ENCODE measurements at regions not wholly inside any gene's neighbourhood (a gene's known extent, or its start where the extent isn't known, plus 50 kb on each side); places are given as distances from the start of the nearest gene placed in this dataset.

DNA sequence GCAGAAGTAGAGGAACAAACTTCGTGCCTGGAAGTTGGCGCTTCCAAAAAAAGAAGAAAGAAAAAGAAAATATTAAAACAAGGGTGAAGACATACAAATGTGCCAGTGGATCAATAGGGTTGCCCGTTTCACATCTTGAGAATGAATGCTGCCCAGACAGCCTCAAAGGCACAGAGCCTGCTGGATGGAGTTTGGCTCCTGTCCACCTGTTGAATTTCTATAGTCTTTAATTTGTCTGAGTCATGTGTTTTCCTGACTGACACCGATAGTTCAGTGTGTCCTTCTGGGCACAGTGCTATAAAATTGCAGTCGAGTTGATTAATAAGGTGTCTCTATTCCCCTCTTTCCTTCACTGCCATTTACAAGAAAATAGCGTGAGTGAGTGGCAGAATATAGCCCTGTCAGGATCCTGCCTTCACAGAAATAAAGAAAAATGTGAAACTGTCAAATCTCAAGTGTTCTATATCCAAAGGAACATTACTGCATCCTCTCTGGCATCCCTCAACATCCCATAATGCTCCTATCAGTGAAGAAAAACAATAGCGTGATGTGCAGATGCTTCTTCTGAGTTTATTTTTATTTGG is 471.3 kb upstream of the AUTS2 start:
- H3K36me3 ChIP-seq (ENCODE audit: insufficient read depth, low read length), result no peaks in the 10 kb centered on the region
- H3K4me2 ChIP-seq (ENCODE audit: insufficient read depth, low read length), result no peak overlapping the region
- H4K20me1 ChIP-seq (ENCODE audit: insufficient read depth, low read length), result no peaks in the 10 kb centered on the region
- no peaks in the 10 kb centered on the region for H3K27me3 ChIP-seq (ENCODE audit: insufficient read depth, low read length)
- H3K79me2 ChIP-seq (ENCODE audit: insufficient read depth, low read length), result no peaks in the 10 kb centered on the region
- H3K4me1 ChIP-seq (ENCODE audit: insufficient read depth, low read length), result no peaks in the 10 kb centered on the region
- no peak overlapping the region for H3K27ac ChIP-seq (ENCODE audit: low read depth, low read length)
- no peak overlapping the region for H2AFZ ChIP-seq (ENCODE audit: low read length)
- TF ChIP-seq, protein P1, sequence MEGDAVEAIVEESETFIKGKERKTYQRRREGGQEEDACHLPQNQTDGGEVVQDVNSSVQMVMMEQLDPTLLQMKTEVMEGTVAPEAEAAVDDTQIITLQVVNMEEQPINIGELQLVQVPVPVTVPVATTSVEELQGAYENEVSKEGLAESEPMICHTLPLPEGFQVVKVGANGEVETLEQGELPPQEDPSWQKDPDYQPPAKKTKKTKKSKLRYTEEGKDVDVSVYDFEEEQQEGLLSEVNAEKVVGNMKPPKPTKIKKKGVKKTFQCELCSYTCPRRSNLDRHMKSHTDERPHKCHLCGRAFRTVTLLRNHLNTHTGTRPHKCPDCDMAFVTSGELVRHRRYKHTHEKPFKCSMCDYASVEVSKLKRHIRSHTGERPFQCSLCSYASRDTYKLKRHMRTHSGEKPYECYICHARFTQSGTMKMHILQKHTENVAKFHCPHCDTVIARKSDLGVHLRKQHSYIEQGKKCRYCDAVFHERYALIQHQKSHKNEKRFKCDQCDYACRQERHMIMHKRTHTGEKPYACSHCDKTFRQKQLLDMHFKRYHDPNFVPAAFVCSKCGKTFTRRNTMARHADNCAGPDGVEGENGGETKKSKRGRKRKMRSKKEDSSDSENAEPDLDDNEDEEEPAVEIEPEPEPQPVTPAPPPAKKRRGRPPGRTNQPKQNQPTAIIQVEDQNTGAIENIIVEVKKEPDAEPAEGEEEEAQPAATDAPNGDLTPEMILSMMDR (IDR thresholded peaks at IDR 0.05; ENCODE audit: extremely low read depth, low read depth, low read length), result no peak
- no peaks in the 10 kb centered on the region for H3K9me3 ChIP-seq (ENCODE audit: low read depth, low read length)
- DNase-seq (ENCODE audit: insufficient read length, low spot score, missing footprints), result no peak
- H3K4me3 ChIP-seq (ENCODE audit: insufficient read depth, low read length), result no peak overlapping the region

DNA sequence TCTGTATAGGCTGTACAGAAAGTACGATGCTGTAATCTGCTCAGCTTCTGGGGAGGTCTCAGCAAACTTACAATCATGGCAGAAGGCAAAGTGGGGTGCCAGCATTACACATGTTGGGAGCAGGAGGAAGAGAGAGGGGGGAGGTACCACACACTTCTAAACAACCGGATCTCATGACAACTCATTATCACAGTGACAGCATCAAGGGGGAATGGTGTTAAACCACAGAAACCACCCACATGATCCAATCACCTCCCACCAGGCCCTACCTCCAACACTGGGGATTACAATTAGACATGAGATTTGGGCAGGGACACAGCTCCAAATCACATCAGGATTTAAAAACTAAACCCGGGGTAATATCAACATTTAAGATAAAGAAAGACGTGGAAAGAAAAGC is 468.8 kb upstream of the AUTS2 start:
- no peaks in the 10 kb centered on the region for H4K20me1 ChIP-seq (ENCODE audit: insufficient read depth, low read length)
- H3K9me3 ChIP-seq (ENCODE audit: low read depth, low read length), result no peaks in the 10 kb centered on the region
- no peak for DNase-seq (ENCODE audit: insufficient read length, low spot score, missing footprints)
- TF ChIP-seq, protein P1 (IDR thresholded peaks at IDR 0.05; ENCODE audit: extremely low read depth, low read depth, low read length), result no peak
- H3K4me1 ChIP-seq (ENCODE audit: insufficient read depth, low read length), result no peaks in the 10 kb centered on the region
- H3K4me3 ChIP-seq (ENCODE audit: insufficient read depth, low read length), result no peak overlapping the region
- no peaks in the 10 kb centered on the region for H3K79me2 ChIP-seq (ENCODE audit: insufficient read depth, low read length)
- H3K27ac ChIP-seq (ENCODE audit: low read depth, low read length), result no peak overlapping the region
- H3K4me2 ChIP-seq (ENCODE audit: insufficient read depth, low read length), result no peak overlapping the region
- H3K27me3 ChIP-seq (ENCODE audit: insufficient read depth, low read length), result no peaks in the 10 kb centered on the region
- H3K36me3 ChIP-seq (ENCODE audit: insufficient read depth, low read length), result no peaks in the 10 kb centered on the region
- no peak overlapping the region for H2AFZ ChIP-seq (ENCODE audit: low read length)

DNA sequence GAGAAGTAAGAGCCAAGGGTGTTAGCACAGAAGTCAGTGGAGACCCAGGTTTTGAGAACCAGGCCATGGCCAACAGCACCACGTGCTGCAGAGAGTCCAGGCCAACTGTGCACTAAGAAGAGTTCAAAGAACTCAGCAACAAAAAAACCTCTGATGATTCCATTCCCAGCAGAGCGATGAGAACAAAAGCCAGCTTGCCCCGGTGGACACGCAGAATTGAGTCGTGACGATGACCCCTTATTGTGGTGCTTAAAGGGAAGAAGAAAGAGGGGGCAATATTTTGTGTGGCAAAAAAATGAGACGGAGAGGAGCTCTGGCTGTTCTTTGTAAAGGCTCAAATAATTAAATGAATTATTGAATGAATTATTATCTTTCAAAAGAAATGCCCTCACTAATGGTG is 468.3 kb upstream of the AUTS2 start:
- H3K4me2 ChIP-seq (ENCODE audit: insufficient read depth, low read length), result no peak overlapping the region
- H4K20me1 ChIP-seq (ENCODE audit: insufficient read depth, low read length), result no peaks in the 10 kb centered on the region
- no peak overlapping the region for H3K4me3 ChIP-seq (ENCODE audit: insufficient read depth, low read length)
- H2AFZ ChIP-seq (ENCODE audit: low read length), result no peak overlapping the region
- H3K4me1 ChIP-seq (ENCODE audit: insufficient read depth, low read length), result no peaks in the 10 kb centered on the region
- TF ChIP-seq, protein P1 (IDR thresholded peaks at IDR 0.05; ENCODE audit: extremely low read depth, low read depth, low read length), result no peak
- H3K27ac ChIP-seq (ENCODE audit: low read depth, low read length), result no peak overlapping the region
- H3K36me3 ChIP-seq (ENCODE audit: insufficient read depth, low read length), result no peaks in the 10 kb centered on the region
- no peaks in the 10 kb centered on the region for H3K27me3 ChIP-seq (ENCODE audit: insufficient read depth, low read length)
- no peaks in the 10 kb centered on the region for H3K79me2 ChIP-seq (ENCODE audit: insufficient read depth, low read length)
- H3K9me3 ChIP-seq (ENCODE audit: low read depth, low read length), result no peaks in the 10 kb centered on the region
- no peak for DNase-seq (ENCODE audit: insufficient read length, low spot score, missing footprints)

DNA sequence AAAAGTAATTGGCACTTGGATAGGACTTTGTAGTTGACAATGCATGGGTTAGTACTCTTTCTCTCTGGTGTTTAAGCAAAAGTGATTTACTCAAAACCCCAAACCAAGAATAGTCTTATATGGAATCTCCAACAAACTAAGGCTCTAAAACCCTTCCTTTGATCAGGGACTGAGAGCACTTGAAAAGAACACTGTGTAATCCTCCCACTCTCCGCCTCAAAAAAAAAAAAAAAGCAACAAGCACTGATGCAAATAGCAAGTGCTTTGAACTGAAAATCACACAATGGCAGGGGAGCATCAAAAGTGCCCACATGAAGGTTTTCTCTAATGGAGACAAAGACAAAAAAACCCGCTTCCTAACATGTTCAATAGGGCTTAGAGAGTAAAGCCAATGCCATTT is 467.9 kb upstream of the AUTS2 start:
- H3K79me2 ChIP-seq (ENCODE audit: insufficient read depth, low read length), result no peaks in the 10 kb centered on the region
- no peaks in the 10 kb centered on the region for H3K36me3 ChIP-seq (ENCODE audit: insufficient read depth, low read length)
- no peak for DNase-seq (ENCODE audit: insufficient read length, low spot score, missing footprints)
- no peak overlapping the region for H3K27ac ChIP-seq (ENCODE audit: low read depth, low read length)
- no peaks in the 10 kb centered on the region for H3K9me3 ChIP-seq (ENCODE audit: low read depth, low read length)
- H3K27me3 ChIP-seq (ENCODE audit: insufficient read depth, low read length), result no peaks in the 10 kb centered on the region
- TF ChIP-seq, protein P1 (IDR thresholded peaks at IDR 0.05; ENCODE audit: extremely low read depth, low read depth, low read length), result no peak
- H4K20me1 ChIP-seq (ENCODE audit: insufficient read depth, low read length), result no peaks in the 10 kb centered on the region
- no peak overlapping the region for H3K4me3 ChIP-seq (ENCODE audit: insufficient read depth, low read length)
- no peak overlapping the region for H3K4me2 ChIP-seq (ENCODE audit: insufficient read depth, low read length)
- no peaks in the 10 kb centered on the region for H3K4me1 ChIP-seq (ENCODE audit: insufficient read depth, low read length)
- no peak overlapping the region for H2AFZ ChIP-seq (ENCODE audit: low read length)

Measured in osteoblast (primary cell).